Kidney (tissue), 13 donors: ENCODE measurements at regions not wholly inside any gene's neighbourhood (a gene's known extent, or its start where the extent isn't known, plus 50 kb on each side); places are given as distances from the start of the nearest gene placed in this dataset.

Experiments
- DNase-seq, 5 donors: peaks; one replicate each; pipeline ENCODE4 v3.0.0-alpha.2; 2013 to 2020
- FAIRE-seq: peaks from 2 replicates; lab custom pipeline; 2012; peaks lifted over from hg19 to GRCh38; lab: Jason Lieb, UNC
- H3K27ac ChIP-seq, 2 donors: one replicate each; pipeline ENCODE4 v1.7.0; 2013; ENCODE audit warnings: low read depth in 2 of 2, low read length in 2 of 2, inconsistent platforms in 1 of 2
- H3K27me3 ChIP-seq: one replicate; pipeline ENCODE4 v1.7.1; 2013; ENCODE audit warnings: low read length, inconsistent platforms; ENCODE audit not compliant: control insufficient read depth, insufficient read depth
- H3K36me3 ChIP-seq, 3 donors: one replicate each; pipeline versions ENCODE4 v1.7.0 to v1.7.1; 2013; ENCODE audit warnings: low read length in 3 of 3, control low read depth in 1 of 3, inconsistent platforms in 1 of 3; ENCODE audit not compliant: insufficient read depth in 3 of 3, control insufficient read depth in 2 of 3
- H3K4me1 ChIP-seq, 3 donors: one replicate each; pipeline versions ENCODE4 v1.7.0 to v1.7.1; 2013; ENCODE audit warnings: low read length in 3 of 3, inconsistent platforms in 1 of 3, low read depth in 1 of 3; ENCODE audit not compliant: control insufficient read depth in 2 of 3, insufficient read depth in 2 of 3
- H3K4me3 ChIP-seq, 3 donors: one replicate each; pipeline versions ENCODE4 v1.7.0 to v1.8.1; 2013; ENCODE audit warnings: low read length in 3 of 3, control low read depth in 1 of 3, inconsistent platforms in 1 of 3
- H3K9ac ChIP-seq, 3 donors: one replicate each; pipeline versions ENCODE4 v1.7.0 to v1.7.1; 2013; ENCODE audit warnings: low read length in 3 of 3, control low read depth in 1 of 3, inconsistent platforms in 1 of 3
- H3K9me3 ChIP-seq, 3 donors: one replicate each; pipeline versions ENCODE4 v1.7.0 to v1.7.1; 2013; ENCODE audit warnings: low read length in 3 of 3, control low read depth in 1 of 3, inconsistent platforms in 1 of 3; ENCODE audit not compliant: control insufficient read depth in 2 of 3, insufficient read depth in 1 of 3
- intact Hi-C: fragments of 100-400 bp; cut with DNase I; formaldehyde crosslinking; loops from one replicate; pipeline ENCODE4 v1.11.1; 2022
- TF ChIP-seq, protein P1 (sequence below): IDR thresholded peaks from 3 replicates; pipeline ENCODE4 v1.5.1; 2012; ENCODE audit warnings: mild to moderate bottlenecking, moderate library complexity, borderline replicate concordance; ENCODE audit not compliant: insufficient read depth; ENCODE audit errors: extremely low read depth
- donor health status: control.
- donor health status: control.
- donor health status: control.
- donor health status: control.
- donor health status: control.
- donor health status: DM: yes; HTN: yes; CAD: no.
- donor health status: Normal renal cell carcinoma (clear cell type).

DNA sequence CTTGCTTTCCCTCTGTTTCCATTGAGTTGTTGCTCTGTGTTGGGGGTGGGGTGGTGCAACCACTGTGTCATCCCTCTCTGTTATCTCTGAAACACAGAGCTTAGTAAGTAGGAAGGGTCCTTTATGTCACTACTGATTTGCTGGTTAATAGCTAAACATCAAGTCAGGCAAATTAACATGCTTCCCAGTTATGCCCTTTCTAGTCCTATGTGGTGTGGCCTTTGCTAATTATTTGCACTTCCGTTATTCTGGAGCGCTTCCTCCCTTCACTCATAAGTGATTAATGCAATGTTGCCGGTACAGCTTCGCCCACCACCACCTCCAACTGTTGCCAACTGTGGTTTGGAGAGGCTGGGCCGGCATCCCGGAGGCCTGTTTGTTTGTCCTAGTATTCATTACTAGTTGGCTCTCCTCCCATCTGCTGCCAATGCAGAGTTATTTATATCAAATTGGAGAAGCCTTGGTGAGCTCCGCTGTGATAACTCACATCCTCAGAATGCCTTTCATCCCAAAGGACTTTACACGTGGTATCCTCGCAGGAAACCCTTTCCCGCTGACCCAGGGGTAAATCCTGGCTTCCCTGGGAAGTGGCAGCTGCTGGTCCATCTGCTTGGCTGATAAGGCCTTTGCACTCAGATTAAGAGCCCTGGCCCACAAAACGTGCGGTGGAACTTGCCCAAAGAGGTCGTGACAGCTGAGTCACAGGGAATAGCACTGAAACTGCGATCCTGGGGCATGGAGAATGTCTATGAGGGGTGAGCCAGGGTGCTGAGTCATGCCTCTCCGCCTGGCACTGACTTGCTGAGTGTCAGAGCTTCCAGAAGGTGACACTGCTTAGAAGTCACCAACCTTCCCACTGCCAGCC, 72.0 kb upstream of the ZCCHC2 start:
- FAIRE-seq (no peak), DNase-seq (peak in 4 of 5 donors; percentile 10 to 85 (median 46))
- intact Hi-C loops, result no loop called here
- H3K9ac ChIP-seq, result no peak overlapping the region
- no peak overlapping the region for H3K27ac ChIP-seq
- H3K9me3 ChIP-seq, result peaks cover 0 to 6% (median 0%) of the 10 kb centered on the region in 3 donors
- TF ChIP-seq, protein P1, sequence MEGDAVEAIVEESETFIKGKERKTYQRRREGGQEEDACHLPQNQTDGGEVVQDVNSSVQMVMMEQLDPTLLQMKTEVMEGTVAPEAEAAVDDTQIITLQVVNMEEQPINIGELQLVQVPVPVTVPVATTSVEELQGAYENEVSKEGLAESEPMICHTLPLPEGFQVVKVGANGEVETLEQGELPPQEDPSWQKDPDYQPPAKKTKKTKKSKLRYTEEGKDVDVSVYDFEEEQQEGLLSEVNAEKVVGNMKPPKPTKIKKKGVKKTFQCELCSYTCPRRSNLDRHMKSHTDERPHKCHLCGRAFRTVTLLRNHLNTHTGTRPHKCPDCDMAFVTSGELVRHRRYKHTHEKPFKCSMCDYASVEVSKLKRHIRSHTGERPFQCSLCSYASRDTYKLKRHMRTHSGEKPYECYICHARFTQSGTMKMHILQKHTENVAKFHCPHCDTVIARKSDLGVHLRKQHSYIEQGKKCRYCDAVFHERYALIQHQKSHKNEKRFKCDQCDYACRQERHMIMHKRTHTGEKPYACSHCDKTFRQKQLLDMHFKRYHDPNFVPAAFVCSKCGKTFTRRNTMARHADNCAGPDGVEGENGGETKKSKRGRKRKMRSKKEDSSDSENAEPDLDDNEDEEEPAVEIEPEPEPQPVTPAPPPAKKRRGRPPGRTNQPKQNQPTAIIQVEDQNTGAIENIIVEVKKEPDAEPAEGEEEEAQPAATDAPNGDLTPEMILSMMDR, result no peak
- no peaks in the 10 kb centered on the region for H3K36me3 ChIP-seq
- no peak overlapping the region for H3K4me3 ChIP-seq
- no peaks in the 10 kb centered on the region for H3K27me3 ChIP-seq
- H3K4me1 ChIP-seq, result peaks cover 0 to 8% (median 0%) of the 10 kb centered on the region in 3 donors

DNA sequence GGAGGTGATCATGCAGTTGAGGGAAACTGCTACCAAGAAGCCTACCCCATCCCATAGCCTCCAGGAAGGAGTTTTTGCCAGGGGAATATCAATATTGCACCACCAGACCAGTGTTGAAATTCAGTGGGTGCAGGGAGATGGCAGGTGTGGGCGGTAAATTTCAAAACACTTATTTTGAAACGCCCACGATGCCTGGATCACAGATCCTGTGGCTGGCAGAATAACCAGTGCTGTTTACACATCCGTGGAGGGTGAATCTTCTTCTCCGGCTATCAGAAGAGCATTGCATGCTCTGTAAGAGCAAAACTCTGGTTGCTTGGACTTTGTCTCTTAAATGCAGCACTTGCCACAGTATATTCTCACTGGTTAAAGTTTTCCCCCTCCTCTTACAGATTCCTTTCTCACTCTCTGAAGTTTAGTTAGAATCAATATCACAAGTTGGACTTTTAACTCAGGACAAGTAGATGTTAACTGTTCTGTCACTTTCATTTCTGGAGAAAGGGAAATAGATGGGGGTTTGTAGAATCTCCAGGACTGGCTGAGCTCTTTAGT, 70.5 kb upstream of the ZCCHC2 start:
- TF ChIP-seq, protein P1, result no peak
- Histone ChIP-seq H3K9ac (no peak overlapping the region), H3K9me3 (peaks cover 0 to 6% (median 0%) of the 10 kb centered on the region in 3 donors), H3K27me3 (no peaks in the 10 kb centered on the region), H3K4me1 (peaks cover 0 to 8% (median 0%) of the 10 kb centered on the region in 3 donors), H3K4me3 (no peak overlapping the region), H3K27ac (no peak overlapping the region), H3K36me3 (no peaks in the 10 kb centered on the region)
- peak in 2 of 5 donors; percentile 18 to 20 for DNase-seq
- FAIRE-seq, result no peak
- intact Hi-C loops, result no loop called here

DNA sequence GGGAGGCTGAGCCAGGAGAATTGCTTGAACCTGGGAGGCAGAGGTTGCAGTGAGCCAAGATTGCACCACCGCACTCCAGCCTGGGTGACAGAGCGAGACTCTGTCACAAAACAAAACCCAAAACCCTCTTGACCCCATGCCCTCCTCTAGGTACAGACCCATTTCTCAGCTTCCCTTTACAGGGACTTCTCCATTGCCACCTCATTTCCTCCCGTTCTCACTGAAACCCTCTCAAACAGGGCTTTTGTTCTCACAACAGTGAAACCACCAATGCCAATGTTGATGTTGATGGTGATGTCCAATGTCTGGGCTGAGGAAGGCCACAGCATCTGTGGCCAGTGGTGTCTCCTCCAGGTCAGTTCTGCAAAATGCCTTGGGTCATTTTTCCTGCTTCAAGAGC, 69.0 kb upstream of the ZCCHC2 start:
- no peak overlapping the region for H3K4me3 ChIP-seq
- H3K27ac ChIP-seq, result no peak overlapping the region
- no peak for DNase-seq
- H3K36me3 ChIP-seq, result no peaks in the 10 kb centered on the region
- TF ChIP-seq, protein P1, result no peak
- no peak overlapping the region for H3K9ac ChIP-seq
- intact Hi-C loops, result no loop called here
- FAIRE-seq, result no peak
- H3K27me3 ChIP-seq, result no peaks in the 10 kb centered on the region
- H3K9me3 ChIP-seq, result peaks cover 0 to 6% (median 0%) of the 10 kb centered on the region in 3 donors
- peaks cover 0 to 8% (median 0%) of the 10 kb centered on the region in 3 donors for H3K4me1 ChIP-seq
